HCT116 (cell line): ENCODE measurements at regions not wholly inside any gene's neighbourhood (a gene's known extent, or its start where the extent isn't known, plus 50 kb on each side); places are given as distances from the start of the nearest gene placed in this dataset.

Source experiments
- ATF3 ChIP-seq: IDR thresholded peaks from 2 replicates; pipeline ENCODE4 v1.6.1; 2012
- CTCF ChIP-seq, 3 experiments: fragments of 200-600 bp in 1 of 3; sonication (generic) in 1 of 3; IDR thresholded peaks in 2 of 3; conservative IDR thresholded peaks in 1 of 3; 2 replicates each; pipeline ENCODE4 v1.5.1; 2012 to 2017; ENCODE audit warnings: low read depth in 2 of 3, low read length in 2 of 3, antibody characterized with exemption in 1 of 3, borderline replicate concordance in 1 of 3, control low read depth in 1 of 3, mild to moderate bottlenecking in 1 of 3, mixed read lengths in 1 of 3, mixed run types in 1 of 3, moderate library complexity in 1 of 3; ENCODE audit not compliant: insufficient read depth in 1 of 3
- POLR2A ChIP-seq: IDR thresholded peaks from 2 replicates; pipeline ENCODE4 v1.7.0; 2011; ENCODE audit warnings: borderline replicate concordance; ENCODE audit not compliant: insufficient read depth, insufficient read length; ENCODE audit errors: extremely low read depth
- TCF7L2 ChIP-seq: IDR thresholded peaks from 2 replicates; pipeline ENCODE4 v1.7.0; 2011; ENCODE audit warnings: borderline replicate concordance, inconsistent platforms; ENCODE audit not compliant: insufficient read depth, insufficient read length; ENCODE audit errors: extremely low read depth
- ZNF274 ChIP-seq: fragments of 200-500 bp; sonication (Bioruptor generic); IDR thresholded peaks from 2 replicates; pipeline ENCODE4 v1.6.1; 2014; ENCODE audit warnings: mild to moderate bottlenecking, low read depth, low read length, inconsistent platforms
- TF ChIP-seq, protein P1 (sequence below): IDR thresholded peaks from 2 replicates; pipeline ENCODE4 v1.6.1; 2012; ENCODE audit warnings: low read depth

GRCh38 chr5:32951003-32951402 lies 239.9 kb downstream of the NPR3 start:
- TF ChIP-seq ZNF274 (no peak), TCF7L2 (no peak), CTCF (IDR thresholded peaks at IDR 0.05 in 2 of 3, conservative IDR thresholded peaks at IDR 0.05 in 1 of 3; ENCODE audit: borderline replicate concordance in 1 of 3, insufficient read depth in 1 of 3, low read depth in 2 of 3, low read length in 2 of 3) (no peak), ATF3 (no peak), POLR2A (no peak)
- TF ChIP-seq, protein P1, sequence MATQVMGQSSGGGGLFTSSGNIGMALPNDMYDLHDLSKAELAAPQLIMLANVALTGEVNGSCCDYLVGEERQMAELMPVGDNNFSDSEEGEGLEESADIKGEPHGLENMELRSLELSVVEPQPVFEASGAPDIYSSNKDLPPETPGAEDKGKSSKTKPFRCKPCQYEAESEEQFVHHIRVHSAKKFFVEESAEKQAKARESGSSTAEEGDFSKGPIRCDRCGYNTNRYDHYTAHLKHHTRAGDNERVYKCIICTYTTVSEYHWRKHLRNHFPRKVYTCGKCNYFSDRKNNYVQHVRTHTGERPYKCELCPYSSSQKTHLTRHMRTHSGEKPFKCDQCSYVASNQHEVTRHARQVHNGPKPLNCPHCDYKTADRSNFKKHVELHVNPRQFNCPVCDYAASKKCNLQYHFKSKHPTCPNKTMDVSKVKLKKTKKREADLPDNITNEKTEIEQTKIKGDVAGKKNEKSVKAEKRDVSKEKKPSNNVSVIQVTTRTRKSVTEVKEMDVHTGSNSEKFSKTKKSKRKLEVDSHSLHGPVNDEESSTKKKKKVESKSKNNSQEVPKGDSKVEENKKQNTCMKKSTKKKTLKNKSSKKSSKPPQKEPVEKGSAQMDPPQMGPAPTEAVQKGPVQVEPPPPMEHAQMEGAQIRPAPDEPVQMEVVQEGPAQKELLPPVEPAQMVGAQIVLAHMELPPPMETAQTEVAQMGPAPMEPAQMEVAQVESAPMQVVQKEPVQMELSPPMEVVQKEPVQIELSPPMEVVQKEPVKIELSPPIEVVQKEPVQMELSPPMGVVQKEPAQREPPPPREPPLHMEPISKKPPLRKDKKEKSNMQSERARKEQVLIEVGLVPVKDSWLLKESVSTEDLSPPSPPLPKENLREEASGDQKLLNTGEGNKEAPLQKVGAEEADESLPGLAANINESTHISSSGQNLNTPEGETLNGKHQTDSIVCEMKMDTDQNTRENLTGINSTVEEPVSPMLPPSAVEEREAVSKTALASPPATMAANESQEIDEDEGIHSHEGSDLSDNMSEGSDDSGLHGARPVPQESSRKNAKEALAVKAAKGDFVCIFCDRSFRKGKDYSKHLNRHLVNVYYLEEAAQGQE = no peak
